Femur (tissue), 1 donor: ENCODE measurements at regions not wholly inside any gene's neighbourhood (a gene's known extent, or its start where the extent isn't known, plus 50 kb on each side); places are given as distances from the start of the nearest gene placed in this dataset.
"Not testable (repeated sequence)": the region's sequence is repeated elsewhere in the genome, so short reads cannot be mapped to it uniquely, and the experiment has no call there.

Source experiments
- DNase-seq: peaks from one replicate; pipeline ENCODE4 v3.0.0-alpha.2; 2017

DNA sequence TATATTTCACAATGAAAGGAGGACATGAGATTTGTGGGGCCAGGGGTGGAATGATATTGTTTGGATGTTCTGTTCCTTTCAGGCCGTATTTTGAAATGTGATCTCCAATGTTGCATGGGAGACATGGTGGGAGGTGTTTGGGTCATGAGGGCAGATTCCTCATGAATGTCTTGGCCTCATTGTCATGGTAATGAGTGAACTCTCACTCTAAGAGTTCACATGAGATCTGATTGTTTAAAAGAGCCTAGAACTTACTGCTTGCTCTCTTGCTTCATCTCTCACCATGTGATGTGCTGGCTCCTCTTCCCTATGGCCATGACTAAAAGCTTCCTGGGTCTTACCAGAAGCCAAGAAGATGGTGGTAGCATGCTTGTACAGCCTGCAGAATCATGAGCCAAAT is 1183.0 kb downstream of the TECRL start:
- DNase-seq = no peak

DNA sequence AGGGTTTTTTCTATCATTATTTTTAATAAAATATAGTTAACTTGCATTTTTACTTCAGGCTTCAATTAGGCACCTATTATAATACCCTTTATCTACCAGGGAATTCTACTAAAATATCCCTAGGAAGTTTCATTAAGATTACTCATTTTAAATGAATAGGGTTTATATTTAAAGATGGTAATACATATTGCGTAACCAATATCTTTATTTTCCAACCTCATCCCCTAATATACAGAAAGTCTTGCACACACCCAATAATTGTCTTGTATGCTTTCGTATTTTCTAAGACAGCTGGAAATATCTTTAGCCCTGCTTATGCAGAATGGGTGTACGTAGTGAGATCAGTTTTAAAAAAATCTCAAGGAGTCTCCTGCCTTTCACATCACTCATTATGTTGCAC is 1186.8 kb downstream of the TECRL start:
- no peak for DNase-seq

DNA sequence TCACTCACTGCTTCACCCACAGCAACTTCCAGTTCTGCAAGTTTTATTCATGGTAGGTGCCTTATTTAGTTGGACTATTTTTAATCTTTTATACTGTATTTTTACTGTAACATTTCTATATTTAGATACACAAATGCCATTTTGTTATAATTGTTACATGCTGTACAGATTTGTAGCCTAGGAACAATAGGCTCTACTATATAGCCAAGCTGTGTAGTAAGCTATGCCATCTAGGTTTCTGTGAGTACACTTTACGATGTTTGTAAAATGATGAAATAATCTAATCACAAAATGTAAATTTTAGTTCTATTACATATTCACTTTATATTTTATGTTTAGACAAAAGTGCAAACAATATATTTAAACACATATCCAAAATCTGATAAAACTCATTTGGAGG is 1187.8 kb downstream of the TECRL start:
- no peak for DNase-seq

DNA sequence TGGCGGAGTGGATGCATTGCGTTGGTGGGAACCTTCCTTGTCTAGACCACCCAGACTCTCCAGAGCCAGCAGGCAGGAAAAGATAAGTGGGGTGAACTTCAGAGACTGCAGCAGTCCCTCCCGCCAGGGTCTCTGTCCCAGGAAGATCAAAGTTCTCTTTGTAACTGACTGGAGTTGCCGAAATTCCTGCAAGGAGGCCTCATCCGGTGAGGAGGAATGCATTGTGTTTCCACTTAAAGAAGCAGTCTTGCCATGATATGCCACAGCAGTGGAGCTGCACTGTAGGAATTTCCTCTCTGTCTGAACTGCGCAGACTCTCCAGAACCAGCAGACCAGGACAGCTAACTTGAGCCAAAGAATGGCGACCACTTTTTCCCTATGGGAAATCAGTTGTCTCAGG is 1190.4 kb downstream of the TECRL start:
- DNase-seq = no peak

DNA sequence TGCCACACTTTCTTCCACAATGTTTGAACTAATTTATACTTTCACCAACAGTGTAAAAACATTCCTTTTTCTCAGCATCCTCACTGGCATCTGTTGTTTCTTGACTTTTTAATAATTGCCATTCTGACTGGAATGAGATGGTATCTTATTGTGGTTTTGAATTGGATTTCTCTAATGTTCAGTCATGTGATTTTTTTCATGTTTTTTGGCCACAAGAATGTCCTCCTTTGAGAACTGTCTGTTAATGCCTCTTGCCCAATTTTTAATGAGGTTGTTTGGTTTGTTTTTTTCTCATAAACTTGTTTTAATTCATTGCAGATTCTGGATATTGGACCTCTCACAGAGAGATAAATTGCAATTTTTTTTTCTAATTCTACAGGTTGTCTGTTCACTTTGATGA is 1195.2 kb downstream of the TECRL start:
- DNase-seq = no peak

DNA sequence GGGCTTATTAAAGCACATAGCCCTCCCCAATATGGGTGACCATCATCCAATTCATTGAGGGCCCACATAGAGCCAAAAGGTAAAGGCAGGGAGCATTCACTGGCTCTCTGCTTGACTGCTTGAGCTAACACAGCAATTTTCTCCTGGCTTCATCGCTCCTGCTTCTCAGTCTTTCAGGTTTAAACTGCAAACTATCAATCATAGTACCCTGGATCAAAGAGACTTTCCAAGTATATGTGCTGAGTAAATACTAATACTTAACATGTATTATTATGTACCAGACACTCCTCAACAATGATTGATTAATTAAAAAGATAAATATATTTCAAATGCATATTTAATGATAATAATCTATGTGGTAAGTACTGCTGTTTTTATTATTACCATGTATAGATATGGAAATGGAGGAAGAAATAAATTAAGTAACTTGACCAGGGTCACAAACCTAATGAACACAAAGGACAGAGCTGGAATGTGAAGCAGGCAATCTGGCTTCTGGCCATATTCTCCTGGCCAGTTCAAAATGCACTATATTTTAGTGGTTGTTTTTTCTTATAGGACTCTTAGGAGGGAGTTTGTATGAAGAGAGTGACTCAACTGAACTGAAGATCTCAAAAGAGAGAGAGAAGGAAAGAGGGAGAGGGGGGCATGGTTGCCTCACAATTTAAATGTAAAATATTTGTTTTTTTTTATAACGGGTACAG is 1197.3 kb downstream of the TECRL start:
- no peak for DNase-seq

DNA sequence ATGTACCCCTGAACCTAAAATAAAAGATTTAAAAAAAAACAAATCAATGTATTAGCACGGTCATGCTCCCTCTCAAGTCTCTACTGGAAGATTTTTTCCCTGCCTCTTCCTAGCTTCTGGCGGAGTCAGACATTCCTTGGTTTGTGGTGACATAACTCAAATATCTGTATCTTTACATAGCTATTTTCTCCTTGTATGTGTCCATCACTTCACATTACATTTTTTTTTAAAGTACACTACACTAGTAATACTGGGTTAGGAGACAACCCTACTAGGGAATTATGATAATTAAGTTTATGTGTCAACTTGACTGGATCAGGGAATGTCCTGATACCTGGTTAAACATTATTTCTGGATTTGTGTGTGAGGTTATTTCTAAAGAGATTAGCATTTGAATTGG is 1197.9 kb downstream of the TECRL start:
- DNase-seq = no peak

DNA sequence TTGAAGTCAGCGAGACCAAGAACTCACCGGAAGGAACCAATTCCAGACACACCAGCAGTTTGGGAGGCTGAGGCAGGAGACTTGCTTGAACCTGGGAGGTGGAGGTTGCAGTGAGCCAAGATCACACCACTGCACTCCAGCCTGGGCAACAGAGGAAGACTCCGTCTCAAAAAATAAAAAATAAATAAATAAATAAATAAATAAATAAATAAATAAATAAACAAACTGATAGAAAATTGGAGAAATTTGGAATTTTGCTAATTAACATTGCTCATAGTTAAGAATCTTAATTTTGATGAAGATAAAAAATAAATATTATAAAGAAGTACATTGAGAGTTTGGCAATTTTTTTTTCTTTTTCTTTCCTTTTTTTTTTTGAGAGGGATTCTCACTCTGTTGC is 1216.2 kb downstream of the TECRL start:
- not testable (repeated sequence) for DNase-seq

DNA sequence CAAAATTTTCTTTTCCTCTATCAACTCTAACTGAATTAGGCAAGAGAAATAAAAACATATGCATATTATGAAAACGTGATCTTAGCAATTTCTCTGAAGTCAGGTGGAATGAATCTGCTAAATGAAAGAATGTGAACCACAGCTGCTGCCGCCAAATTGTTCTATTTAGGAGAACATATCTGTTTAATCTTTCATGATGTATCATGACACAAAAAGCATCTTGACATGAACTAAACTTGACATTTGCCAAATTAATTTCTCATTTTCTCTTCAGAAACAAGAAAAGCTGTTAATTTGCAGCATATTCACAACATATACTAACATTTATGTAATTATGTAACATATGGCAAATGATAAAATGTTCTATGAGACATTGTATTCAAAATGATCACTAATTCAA is 1237.9 kb downstream of the TECRL start:
- DNase-seq = no peak

DNA sequence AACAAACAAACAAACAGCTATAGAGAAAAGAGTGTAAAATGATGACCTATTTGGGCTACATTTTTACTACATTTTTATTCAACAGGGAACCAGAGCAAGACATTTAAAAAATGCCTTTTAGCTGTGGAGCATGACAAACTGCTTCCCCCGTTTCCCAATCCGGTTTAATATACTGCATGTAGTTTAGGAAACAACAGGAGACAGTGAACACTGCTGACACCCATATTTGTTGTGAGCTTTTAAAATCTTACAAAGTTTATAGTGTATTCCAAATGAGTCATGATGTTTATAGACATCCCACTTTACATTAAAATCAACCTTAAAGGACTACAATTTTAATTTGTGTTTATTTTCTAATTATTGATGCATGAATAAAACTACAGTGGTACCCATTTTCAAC is 1238.3 kb downstream of the TECRL start:
- DNase-seq = no peak

DNA sequence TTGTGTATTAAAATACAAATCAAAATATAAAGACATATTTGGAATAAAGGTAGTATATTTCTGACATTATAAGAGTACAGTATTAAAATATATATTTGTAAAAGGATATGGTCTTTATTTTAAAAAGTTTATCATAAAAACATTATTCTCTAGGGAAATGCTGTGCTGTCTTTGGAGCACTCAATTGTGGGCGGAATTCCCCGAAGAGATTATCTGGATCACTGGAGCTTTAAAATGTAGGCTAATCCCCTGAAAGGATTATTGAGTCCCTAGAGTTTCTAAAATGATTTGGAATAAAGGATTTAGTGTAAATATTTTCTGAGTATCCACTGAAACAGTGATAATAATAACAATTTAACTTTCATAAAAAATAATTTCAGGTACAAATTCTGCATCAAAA is 1239.4 kb downstream of the TECRL start:
- no peak for DNase-seq

DNA sequence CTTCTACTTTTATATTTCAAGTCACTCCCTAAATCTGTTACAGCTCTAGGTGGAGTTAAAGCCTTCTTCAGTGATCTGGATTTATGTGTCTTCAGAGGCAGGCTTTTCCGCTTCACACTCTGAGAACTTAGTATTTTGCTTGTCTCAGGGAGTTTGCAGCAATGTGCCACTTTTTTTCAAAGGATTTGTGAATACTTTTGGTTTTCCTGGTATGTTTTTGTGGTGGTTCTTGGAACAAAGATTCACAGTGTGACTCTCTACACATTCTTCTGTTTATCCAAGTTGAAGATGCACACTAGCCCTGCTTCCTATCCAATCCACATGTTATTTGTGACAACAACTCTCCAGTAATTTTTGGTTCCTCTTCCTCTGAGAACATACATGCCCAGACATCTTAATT is 1253.7 kb downstream of the TECRL start:
- no peak for DNase-seq

DNA sequence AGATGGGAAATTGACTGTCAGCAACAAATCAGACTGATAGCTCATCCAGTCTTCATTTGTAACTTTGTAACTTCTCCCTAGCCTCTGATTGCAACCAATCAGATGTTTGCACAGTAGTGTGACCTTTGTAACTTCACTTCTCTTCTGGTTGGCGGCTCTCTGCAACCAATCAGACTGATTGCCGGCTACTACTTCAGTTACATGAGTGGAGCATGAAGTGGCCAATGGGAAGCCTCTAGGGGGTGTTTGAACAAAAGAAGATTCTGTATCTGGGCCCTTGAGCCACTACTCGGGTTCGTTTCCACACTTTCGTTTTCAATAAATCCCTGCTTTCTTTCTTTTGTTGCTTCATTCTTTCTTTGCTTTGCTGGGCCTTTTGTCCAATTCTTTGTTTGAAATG is 1285.8 kb downstream of the TECRL start:
- no peak for DNase-seq

DNA sequence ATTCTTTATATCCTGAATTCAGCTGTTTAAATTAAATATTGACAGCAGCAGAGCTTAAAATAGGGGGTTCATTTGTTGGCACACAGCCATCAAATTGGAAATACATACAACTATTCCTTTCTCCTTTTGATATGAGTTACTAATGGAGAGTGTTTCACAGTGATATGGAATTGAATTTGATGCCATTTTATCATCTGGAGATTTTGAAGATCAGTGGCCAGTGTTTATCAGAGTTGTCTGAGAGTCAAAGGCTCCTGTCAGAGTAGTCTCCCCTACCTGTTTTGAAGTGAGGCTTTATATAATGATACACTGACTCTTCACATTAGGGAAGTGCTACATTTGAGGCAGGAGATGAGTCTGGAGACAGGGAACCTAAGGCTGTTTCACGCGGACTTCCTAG is 1286.3 kb downstream of the TECRL start:
- DNase-seq = no peak

DNA sequence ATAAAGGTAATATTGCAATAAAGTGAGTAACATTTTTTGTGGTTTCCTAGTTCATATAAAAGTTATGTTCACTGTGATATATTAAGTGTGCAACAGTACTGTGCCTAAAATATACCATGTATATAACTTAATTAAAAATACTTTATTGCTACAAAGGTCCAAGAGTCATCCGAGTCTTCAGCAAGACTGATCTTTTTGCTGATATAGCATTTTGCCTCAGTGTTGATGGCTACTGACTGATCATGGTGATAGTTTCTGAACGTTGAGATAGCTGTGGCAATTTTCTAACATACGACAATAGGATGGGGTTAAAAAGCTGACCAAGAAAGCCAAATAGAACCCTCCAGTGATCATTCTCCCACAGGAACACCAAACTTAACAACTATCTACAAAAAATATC is 1302.7 kb downstream of the TECRL start:
- no peak for DNase-seq

DNA sequence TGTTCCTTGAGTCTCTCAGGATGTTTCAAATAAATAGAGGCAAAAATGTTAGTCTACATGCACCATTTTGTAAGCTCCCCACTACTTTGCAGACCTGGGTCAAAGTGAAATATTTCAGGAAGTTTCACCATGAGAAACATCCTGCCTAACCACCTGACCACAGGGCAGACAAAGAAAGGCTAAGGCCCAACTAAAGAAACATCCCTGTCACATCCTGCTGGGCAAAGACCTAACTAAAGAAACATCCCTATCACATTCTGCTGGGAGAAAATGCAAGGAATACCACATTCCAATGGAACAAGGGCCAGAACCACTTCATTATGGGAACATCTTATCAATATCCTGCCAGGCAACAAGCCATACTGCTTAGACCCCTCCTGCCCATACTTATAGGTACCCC is 1303.4 kb downstream of the TECRL start:
- DNase-seq = no peak

DNA sequence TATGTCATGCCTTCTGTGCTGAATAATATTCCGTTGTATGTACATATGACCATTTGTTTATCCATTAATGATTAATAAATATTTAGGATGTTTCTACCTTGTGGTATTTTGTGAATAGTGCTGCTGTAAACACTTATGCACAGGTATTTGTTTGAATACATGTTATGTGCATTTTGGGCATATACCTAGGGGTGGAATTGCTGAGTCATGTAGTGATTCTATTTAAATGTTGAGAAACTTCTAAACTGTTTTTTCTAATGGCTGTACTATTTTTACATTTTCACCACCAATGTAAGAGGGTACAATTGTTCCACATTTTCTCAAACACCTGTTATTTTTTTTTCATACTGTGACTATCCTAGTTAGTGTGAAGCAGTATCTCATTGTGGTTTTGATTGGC is 1318.6 kb downstream of the TECRL start:
- no peak for DNase-seq

DNA sequence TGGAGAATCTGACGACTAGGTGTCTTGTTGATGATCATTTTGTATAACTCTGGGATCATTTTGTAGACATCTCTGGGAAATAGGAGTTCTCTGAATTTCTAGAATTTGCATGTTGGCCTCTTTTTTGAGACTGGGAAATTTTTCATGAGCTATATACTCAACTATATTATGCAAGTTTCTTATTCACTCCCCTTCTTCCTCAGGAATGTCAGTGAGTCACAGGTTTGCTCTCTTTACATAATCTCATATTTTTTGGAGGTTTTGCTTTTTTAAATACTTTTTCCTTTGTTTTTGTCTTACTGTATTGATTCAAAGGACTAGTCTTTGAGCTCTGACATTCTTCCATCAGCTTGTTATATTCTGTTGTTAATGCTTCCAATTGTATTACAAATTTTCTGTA is 1324.2 kb downstream of the TECRL start:
- DNase-seq = no peak

DNA sequence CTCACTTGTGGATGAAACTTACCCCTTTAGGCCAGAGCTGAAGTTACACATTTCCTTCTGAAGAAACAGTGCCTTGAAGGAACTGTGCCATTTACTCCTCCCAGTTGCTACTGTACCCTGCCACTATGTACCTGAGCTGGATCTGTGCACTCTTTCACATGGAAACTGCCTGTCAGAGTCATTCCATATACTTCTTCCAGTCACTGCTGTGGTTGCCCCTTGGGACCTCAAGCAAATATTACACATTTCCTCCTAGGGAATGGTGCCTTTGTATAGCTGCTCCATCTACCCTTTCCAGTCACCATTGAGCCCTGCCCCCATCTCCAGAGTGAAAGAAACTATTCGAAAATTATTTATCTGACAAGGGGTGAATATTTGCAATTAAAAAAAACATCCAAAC is 1328.3 kb downstream of the TECRL start:
- DNase-seq = no peak

DNA sequence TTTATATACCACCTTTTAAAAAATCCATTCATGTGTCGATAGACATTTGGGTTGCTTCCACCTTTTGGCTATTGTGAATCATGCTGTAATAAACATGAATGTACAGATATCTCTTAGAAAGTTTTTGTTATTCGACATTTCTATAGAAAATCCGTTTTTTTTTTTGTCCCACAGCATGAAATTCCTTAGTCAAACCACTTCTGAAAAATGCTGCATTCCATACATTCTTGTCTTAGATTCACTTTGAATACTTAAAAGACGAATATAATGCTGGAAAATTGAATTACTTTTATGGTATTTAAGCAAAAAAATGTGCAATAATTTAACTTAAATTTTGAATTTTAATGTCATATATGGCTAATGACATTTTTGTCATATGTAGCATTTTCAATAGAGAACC is 1345.5 kb downstream of the TECRL start:
- no peak for DNase-seq

DNA sequence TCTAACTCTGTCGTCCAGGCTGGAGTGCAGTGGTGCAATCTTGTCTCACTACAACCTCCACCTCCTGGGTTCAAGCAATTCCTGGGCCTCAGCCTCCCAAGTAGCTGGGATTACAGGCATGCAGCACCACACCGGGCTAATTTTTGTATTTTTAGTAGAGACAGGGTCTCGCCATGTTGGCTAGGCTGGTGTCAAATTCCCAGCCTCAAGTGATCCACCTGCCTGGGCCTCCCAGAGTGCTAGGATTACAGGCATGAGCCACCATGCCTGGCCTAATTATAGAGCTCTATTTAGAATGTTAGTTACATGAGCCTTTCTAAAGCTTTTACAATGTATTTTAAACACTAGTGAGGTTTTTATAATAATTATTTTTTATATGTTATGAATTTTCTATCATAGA is 1346.4 kb downstream of the TECRL start:
- DNase-seq = not testable (repeated sequence)

DNA sequence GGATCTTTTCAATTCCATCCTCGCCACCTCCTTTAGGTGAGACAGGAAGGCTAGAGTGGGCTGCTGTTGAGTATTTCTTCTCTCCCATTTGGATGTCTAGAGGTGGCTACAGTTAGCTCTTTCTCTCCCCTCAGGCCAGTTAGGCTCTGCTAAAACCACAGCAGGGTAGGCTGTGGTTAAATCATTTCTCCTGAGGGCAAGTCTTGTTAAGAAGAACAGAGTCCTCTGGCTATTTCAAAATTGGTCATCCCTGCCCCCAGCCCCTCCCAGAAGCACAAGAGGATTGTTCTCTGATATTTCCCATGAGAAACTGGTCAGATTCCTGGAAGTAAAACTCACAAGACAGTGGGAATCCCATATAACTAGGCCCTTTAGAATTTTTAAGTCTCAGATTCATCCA is 1359.5 kb downstream of the TECRL start:
- DNase-seq = no peak

DNA sequence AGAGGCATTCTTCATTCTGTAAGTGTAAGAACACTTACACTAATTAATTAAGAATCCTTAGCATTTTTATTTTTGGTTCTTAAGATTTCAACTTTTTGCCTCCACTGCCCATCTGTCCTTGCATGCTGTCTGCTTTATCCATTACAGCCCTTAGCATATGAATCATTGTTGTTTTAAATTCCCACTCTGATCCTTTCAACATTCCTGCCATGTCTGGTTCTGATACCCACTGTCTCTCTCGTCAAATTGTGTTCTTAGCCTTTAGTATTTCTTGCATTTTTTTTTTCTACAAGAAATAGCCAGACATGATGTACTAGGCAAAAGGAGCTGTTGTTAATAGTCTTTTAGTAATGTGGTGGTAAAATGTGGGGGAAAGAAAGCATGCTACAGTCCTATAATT is 1360.0 kb downstream of the TECRL start:
- DNase-seq = no peak

DNA sequence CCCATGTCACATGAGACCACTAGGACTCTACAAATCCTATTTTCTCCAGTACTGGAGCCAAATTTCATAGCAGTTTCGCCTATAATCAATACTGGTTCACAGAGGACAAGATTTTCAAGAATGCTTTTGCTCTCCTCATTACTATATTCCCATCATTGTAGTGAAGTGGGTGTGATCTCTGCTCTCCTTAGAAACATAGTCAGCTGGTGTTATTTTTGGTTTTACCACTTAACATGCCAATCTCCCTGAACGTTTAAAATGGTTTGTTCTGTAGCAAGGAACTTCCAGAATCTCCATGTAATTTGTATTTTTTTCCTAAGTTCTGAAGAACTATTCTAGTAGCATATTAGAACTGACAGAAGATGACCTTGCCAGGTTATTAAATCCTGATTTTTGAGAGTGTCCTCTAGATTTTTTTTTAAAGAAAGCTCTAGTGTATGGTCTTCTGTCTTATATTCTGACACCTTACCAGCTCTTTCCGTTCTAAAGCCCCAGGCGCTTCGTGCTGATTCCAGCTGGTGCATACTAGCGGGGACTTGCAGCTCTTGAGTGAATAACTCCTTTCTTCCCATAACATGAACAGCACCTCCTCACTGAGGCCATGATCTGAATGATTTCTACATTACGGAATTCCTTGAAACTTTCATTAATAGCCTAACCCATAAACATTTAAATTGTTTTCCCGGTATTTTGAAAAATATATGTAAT is 1372.9 kb downstream of the TECRL start:
- no peak for DNase-seq

DNA sequence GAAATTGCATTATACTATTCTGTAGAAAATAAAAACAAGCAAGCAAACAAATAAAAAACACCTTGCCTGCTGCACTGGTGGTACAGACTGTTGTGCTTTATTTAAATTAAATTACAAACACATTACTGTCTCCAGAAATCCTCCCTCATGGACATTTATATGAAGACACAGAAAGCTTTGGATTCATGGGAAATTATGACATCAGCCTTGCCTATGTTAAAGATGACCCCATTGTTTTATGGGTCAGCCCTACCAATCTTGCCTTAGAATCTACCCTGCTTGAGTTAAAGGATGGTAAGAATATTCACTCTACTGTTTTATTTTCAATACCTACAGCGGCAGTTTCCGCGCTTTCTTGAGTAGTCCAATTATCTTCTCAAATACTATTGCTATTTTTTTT is 1379.9 kb downstream of the TECRL start:
- no peak for DNase-seq
